Right lobe of liver (tissue), 4 donors: ENCODE measurements at regions not wholly inside any gene's neighbourhood (a gene's known extent, or its start where the extent isn't known, plus 50 kb on each side); places are given as distances from the start of the nearest gene placed in this dataset.

Experiments used
- POLR2A ChIP-seq: fragments of 450-650 bp; IDR thresholded peaks from one replicate; pipeline ENCODE4 v1.6.1; 2017; ENCODE audit warnings: antibody characterized with exemption, mild to moderate bottlenecking
- TF ChIP-seq, protein P1 (sequence below), 4 donors: fragments of 200-600 bp in 3 of 4; fragments of 450-650 bp in 1 of 4; IDR thresholded peaks; one replicate each; pipeline versions ENCODE4 v1.5.1 to v1.8.0; 2016 to 2022; ENCODE audit warnings: antibody characterized with exemption in 4 of 4, mild to moderate bottlenecking in 2 of 4
- donor health status: DM: no; HTN: no; CAD: no.
- donor health status: DM: no; HTN: no; CAD: no.
- donor health status: DM: no; HTN: yes; CAD: no.

DNA sequence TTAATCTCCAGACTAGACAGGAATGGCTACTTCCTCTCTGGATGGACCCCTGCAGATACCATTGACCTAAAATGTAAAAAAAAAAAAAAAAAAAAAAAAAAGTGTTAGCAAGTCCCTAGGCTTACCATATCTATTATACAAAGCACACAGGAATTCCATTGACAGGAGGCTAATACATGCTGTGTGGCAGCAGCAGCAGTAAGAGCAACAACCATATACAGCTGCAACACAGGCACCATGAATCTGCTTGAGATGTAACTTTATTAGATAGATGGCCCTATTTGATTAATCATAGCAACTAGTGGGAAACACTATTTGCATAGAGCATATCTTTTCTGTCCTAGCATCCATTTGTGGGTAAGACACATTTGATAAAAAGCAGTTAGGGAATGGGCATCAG, 1447.1 kb downstream of the FAM181B start:
- TF ChIP-seq, protein P1, sequence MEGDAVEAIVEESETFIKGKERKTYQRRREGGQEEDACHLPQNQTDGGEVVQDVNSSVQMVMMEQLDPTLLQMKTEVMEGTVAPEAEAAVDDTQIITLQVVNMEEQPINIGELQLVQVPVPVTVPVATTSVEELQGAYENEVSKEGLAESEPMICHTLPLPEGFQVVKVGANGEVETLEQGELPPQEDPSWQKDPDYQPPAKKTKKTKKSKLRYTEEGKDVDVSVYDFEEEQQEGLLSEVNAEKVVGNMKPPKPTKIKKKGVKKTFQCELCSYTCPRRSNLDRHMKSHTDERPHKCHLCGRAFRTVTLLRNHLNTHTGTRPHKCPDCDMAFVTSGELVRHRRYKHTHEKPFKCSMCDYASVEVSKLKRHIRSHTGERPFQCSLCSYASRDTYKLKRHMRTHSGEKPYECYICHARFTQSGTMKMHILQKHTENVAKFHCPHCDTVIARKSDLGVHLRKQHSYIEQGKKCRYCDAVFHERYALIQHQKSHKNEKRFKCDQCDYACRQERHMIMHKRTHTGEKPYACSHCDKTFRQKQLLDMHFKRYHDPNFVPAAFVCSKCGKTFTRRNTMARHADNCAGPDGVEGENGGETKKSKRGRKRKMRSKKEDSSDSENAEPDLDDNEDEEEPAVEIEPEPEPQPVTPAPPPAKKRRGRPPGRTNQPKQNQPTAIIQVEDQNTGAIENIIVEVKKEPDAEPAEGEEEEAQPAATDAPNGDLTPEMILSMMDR (IDR thresholded peaks at IDR 0.05) = no peak
- TF ChIP-seq POLR2A = no peak
